Activated naive CD4-positive, alpha-beta T cell treated with anti-CD3 and anti-CD28 coated beads, Interleukin-2, amount 50 U/mL, for 24 hours (primary cell): ENCODE measurements at regions not wholly inside any gene's neighbourhood (a gene's known extent, or its start where the extent isn't known, plus 50 kb on each side); places are given as distances from the start of the nearest gene placed in this dataset.

ENCODE experiments used
- H3K27ac Mint-ChIP-seq: one replicate; pipeline ENCODE4 v1.8.0; 2021; ENCODE audit warnings: mild to moderate bottlenecking, mixed read lengths
- H3K27me3 Mint-ChIP-seq: one replicate; pipeline ENCODE4 v1.8.0; 2021; ENCODE audit warnings: mixed read lengths
- H3K36me3 Mint-ChIP-seq: one replicate; pipeline ENCODE4 v1.8.0; 2021; ENCODE audit warnings: mixed read lengths
- H3K4me1 Mint-ChIP-seq: one replicate; pipeline ENCODE4 v1.8.0; 2021; ENCODE audit warnings: mixed read lengths
- H3K4me3 Mint-ChIP-seq: one replicate; pipeline ENCODE4 v1.8.0; 2021; ENCODE audit warnings: mild to moderate bottlenecking, mixed read lengths
- H3K9me3 Mint-ChIP-seq: one replicate; pipeline ENCODE4 v1.8.0; 2021; ENCODE audit warnings: mixed read lengths

GRCh38 chr5:135232958-135233357 lies 166.1 kb downstream of the MACROH2A1 start:
- Mint-ChIP-seq H3K27ac (no peak overlapping the region), H3K4me1 (no peaks in the 10 kb centered on the region), H3K36me3 (no peaks in the 10 kb centered on the region), H3K9me3 (no peaks in the 10 kb centered on the region), H3K27me3 (no peaks in the 10 kb centered on the region), H3K4me3 (no peak overlapping the region)

- Mint-ChIP-seq H3K4me3 (no peak overlapping the region), H3K9me3 (no peaks in the 10 kb centered on the region), H3K4me1 (no peaks in the 10 kb centered on the region), H3K27me3 (no peaks in the 10 kb centered on the region), H3K27ac (no peak overlapping the region), H3K36me3 (no peaks in the 10 kb centered on the region)
These were observed 167.7 kb downstream of the MACROH2A1 start for GRCh38 chr5:135231289-135231688.

- Mint-ChIP-seq H3K27ac (no peak overlapping the region), H3K4me3 (no peak overlapping the region), H3K9me3 (no peaks in the 10 kb centered on the region), H3K4me1 (no peaks in the 10 kb centered on the region), H3K27me3 (no peaks in the 10 kb centered on the region), H3K36me3 (no peaks in the 10 kb centered on the region)
These were observed 168.6 kb downstream of the MACROH2A1 start for GRCh38 chr5:135230251-135230925.

- H3K4me3 Mint-ChIP-seq, result no peak overlapping the region
- no peaks in the 10 kb centered on the region for H3K27me3 Mint-ChIP-seq
- H3K4me1 Mint-ChIP-seq, result no peaks in the 10 kb centered on the region
- H3K9me3 Mint-ChIP-seq, result no peaks in the 10 kb centered on the region
- H3K36me3 Mint-ChIP-seq, result no peaks in the 10 kb centered on the region
- no peak overlapping the region for H3K27ac Mint-ChIP-seq
These were observed 169.3 kb downstream of the MACROH2A1 start for GRCh38 chr5:135229679-135230132.

GRCh38 chr5:135229122-135229521 lies 169.9 kb downstream of the MACROH2A1 start:
- Mint-ChIP-seq H3K27ac (no peak overlapping the region), H3K36me3 (no peaks in the 10 kb centered on the region), H3K9me3 (no peaks in the 10 kb centered on the region), H3K27me3 (no peaks in the 10 kb centered on the region), H3K4me1 (no peaks in the 10 kb centered on the region), H3K4me3 (no peak overlapping the region)

GRCh38 chr5:135228222-135228621 lies 170.8 kb downstream of the MACROH2A1 start:
- Mint-ChIP-seq H3K4me3 (no peak overlapping the region), H3K27ac (no peak overlapping the region), H3K4me1 (no peaks in the 10 kb centered on the region), H3K9me3 (no peaks in the 10 kb centered on the region), H3K36me3 (no peaks in the 10 kb centered on the region), H3K27me3 (no peaks in the 10 kb centered on the region)

- Mint-ChIP-seq H3K27me3 (no peaks in the 10 kb centered on the region), H3K4me1 (no peaks in the 10 kb centered on the region), H3K36me3 (no peaks in the 10 kb centered on the region), H3K27ac (no peak overlapping the region), H3K4me3 (no peak overlapping the region), H3K9me3 (no peaks in the 10 kb centered on the region)
These were observed 171.7 kb downstream of the MACROH2A1 start for GRCh38 chr5:135227064-135228022.

GRCh38 chr5:135225856-135226560 lies 173.0 kb downstream of the MACROH2A1 start:
- Mint-ChIP-seq H3K4me1 (no peaks in the 10 kb centered on the region), H3K27me3 (no peaks in the 10 kb centered on the region), H3K27ac (no peak overlapping the region), H3K36me3 (no peaks in the 10 kb centered on the region), H3K4me3 (no peak overlapping the region), H3K9me3 (no peaks in the 10 kb centered on the region)

GRCh38 chr5:135223891-135224625 lies 175.0 kb downstream of the MACROH2A1 start:
- no peaks in the 10 kb centered on the region for H3K9me3 Mint-ChIP-seq
- no peak overlapping the region for H3K27ac Mint-ChIP-seq
- H3K4me3 Mint-ChIP-seq, result no peak overlapping the region
- no peaks in the 10 kb centered on the region for H3K27me3 Mint-ChIP-seq
- H3K4me1 Mint-ChIP-seq, result no peaks in the 10 kb centered on the region
- H3K36me3 Mint-ChIP-seq, result no peaks in the 10 kb centered on the region

GRCh38 chr5:135223404-135223803 lies 175.6 kb downstream of the MACROH2A1 start:
- Mint-ChIP-seq H3K4me1 (no peaks in the 10 kb centered on the region), H3K36me3 (no peaks in the 10 kb centered on the region), H3K27me3 (no peaks in the 10 kb centered on the region), H3K27ac (no peak overlapping the region), H3K4me3 (no peak overlapping the region), H3K9me3 (no peaks in the 10 kb centered on the region)

GRCh38 chr5:135222771-135223170 lies 176.3 kb downstream of the MACROH2A1 start:
- no peak overlapping the region for H3K4me3 Mint-ChIP-seq
- no peaks in the 10 kb centered on the region for H3K4me1 Mint-ChIP-seq
- H3K36me3 Mint-ChIP-seq, result no peaks in the 10 kb centered on the region
- no peaks in the 10 kb centered on the region for H3K27me3 Mint-ChIP-seq
- H3K9me3 Mint-ChIP-seq, result no peaks in the 10 kb centered on the region
- H3K27ac Mint-ChIP-seq, result no peak overlapping the region

- Mint-ChIP-seq H3K4me1 (no peaks in the 10 kb centered on the region), H3K4me3 (no peak overlapping the region), H3K9me3 (no peaks in the 10 kb centered on the region), H3K36me3 (no peaks in the 10 kb centered on the region), H3K27me3 (no peaks in the 10 kb centered on the region), H3K27ac (no peak overlapping the region)
These were observed 176.8 kb downstream of the MACROH2A1 start for GRCh38 chr5:135222171-135222681.

- no peaks in the 10 kb centered on the region for H3K27me3 Mint-ChIP-seq
- H3K4me3 Mint-ChIP-seq, result no peak overlapping the region
These were observed 177.3 kb downstream of the MACROH2A1 start for GRCh38 chr5:135221696-135222095.

GRCh38 chr5:135221187-135221473 lies 177.9 kb downstream of the MACROH2A1 start:
- Mint-ChIP-seq H3K27me3 (no peaks in the 10 kb centered on the region), H3K4me1 (no peaks in the 10 kb centered on the region), H3K27ac (no peak overlapping the region), H3K9me3 (no peaks in the 10 kb centered on the region), H3K36me3 (no peaks in the 10 kb centered on the region), H3K4me3 (no peak overlapping the region)

More at GRCh38 chr5:135221696-135222095, 177.3 kb downstream of the MACROH2A1 start:
- no peaks in the 10 kb centered on the region for H3K4me1 Mint-ChIP-seq
- no peak overlapping the region for H3K27ac Mint-ChIP-seq
- H3K9me3 Mint-ChIP-seq, result no peaks in the 10 kb centered on the region
- no peaks in the 10 kb centered on the region for H3K36me3 Mint-ChIP-seq
